SK-N-SH (cell line): ENCODE measurements at regions not wholly inside any gene's neighbourhood (a gene's known extent, or its start where the extent isn't known, plus 50 kb on each side); places are given as distances from the start of the nearest gene placed in this dataset.

Experiments
- CTCF ChIA-PET: fragments of 300-600, 350-600 bp; formaldehyde crosslinking; extraction: SDS; loops from one replicate; lab custom pipeline; 2021; lab: Yijun Ruan, JAX
- POLR2A ChIA-PET: fragments of 350-600 bp; sonication (Branson Sonifier 250); formaldehyde crosslinking; extraction: SDS; loops from one replicate; lab custom pipeline; 2020; ENCODE audit warnings: antibody characterized with exemption, inconsistent platforms; lab: Yijun Ruan, JAX
- DNase-seq: peaks from one replicate; pipeline ENCODE4 v3.0.0; 2012
- H2AFZ ChIP-seq: fragments of 200-600 bp; sonication (generic); 2 replicates; pipeline ENCODE4 v1.8.1; 2016; ENCODE audit warnings: antibody characterized with exemption, mild to moderate bottlenecking, low read depth
- H3F3A ChIP-seq: fragments of 200-600 bp; sonication (generic); replicated peaks from 2 replicates; pipeline ENCODE3; 2016; ENCODE audit warnings: antibody characterized with exemption, mild to moderate bottlenecking; ENCODE audit not compliant: insufficient read depth
- H3K27ac ChIP-seq, 2 experiments: fragments of 200-500 bp in 1 of 2; fragments of 200-600 bp in 1 of 2; sonication (Bioruptor generic) in 1 of 2; sonication (generic), shearing (Covaris generic) in 1 of 2; 2 replicates each; pipeline versions ENCODE4 v1.5.1 to v1.6.1; 2014 to 2016; ENCODE audit warnings: low read depth in 2 of 2, inconsistent platforms in 1 of 2, low read length in 1 of 2, mild to moderate bottlenecking in 1 of 2, mixed read lengths in 1 of 2
- H3K27me3 ChIP-seq: fragments of 200-600 bp; sonication (generic), shearing (Covaris generic); 2 replicates; pipeline ENCODE4 v1.6.1; 2016; ENCODE audit warnings: mixed run types; ENCODE audit not compliant: insufficient read depth
- H3K36me3 ChIP-seq, 2 experiments: fragments of 200-500 bp in 1 of 2; fragments of 200-600 bp in 1 of 2; sonication (Bioruptor generic) in 1 of 2; sonication (generic) in 1 of 2; replicated peaks in 1 of 2; 2 replicates each; pipeline versions ENCODE3 to v1.5.1; 2014 to 2016; ENCODE audit warnings: low read length in 1 of 2, mild to moderate bottlenecking in 1 of 2; ENCODE audit not compliant: insufficient read depth in 2 of 2, control insufficient read depth in 1 of 2
- H3K4me1 ChIP-seq, 2 experiments: fragments of 200-500 bp in 1 of 2; fragments of 200-600 bp in 1 of 2; sonication (Bioruptor generic) in 1 of 2; sonication (generic), shearing (Covaris generic) in 1 of 2; 2 replicates each; pipeline versions ENCODE4 v1.5.1 to v1.6.1; 2014 to 2016; ENCODE audit warnings: low read depth in 1 of 2, low read length in 1 of 2, mixed run types in 1 of 2; ENCODE audit not compliant: insufficient read depth in 2 of 2, control insufficient read depth in 1 of 2
- H3K4me2 ChIP-seq: fragments of 200-600 bp; sonication (generic), shearing (Covaris generic); 2 replicates; pipeline ENCODE4 v1.6.1; 2017; ENCODE audit warnings: mixed run types
- H3K4me3 ChIP-seq, 2 experiments: fragments of 200-500 bp in 1 of 2; fragments of 200-600 bp in 1 of 2; sonication (Bioruptor generic) in 1 of 2; sonication (generic), shearing (Covaris generic) in 1 of 2; 2 replicates each; pipeline versions ENCODE4 v1.5.1 to v1.8.1; 2014 to 2016; ENCODE audit warnings: low read depth in 2 of 2, inconsistent platforms in 1 of 2, low read length in 1 of 2, mild to moderate bottlenecking in 1 of 2, mixed read lengths in 1 of 2, moderate library complexity in 1 of 2
- H3K79me2 ChIP-seq: fragments of 200-600 bp; sonication (generic); 2 replicates; pipeline ENCODE4 v1.8.1; 2017; ENCODE audit warnings: mild to moderate bottlenecking; ENCODE audit not compliant: insufficient read depth
- H3K9ac ChIP-seq: fragments of 200-600 bp; sonication (generic); 2 replicates; pipeline ENCODE4 v1.6.1; 2017; ENCODE audit warnings: mixed run types
- H3K9me2 ChIP-seq: fragments of 200-600 bp; sonication (generic); 2 replicates; pipeline ENCODE4 v1.6.1; 2017; ENCODE audit warnings: mixed run types
- H3K9me3 ChIP-seq: fragments of 200-600 bp; sonication (generic); 2 replicates; pipeline ENCODE4 v1.6.1; 2017; ENCODE audit warnings: mixed run types, mild to moderate bottlenecking, moderate library complexity
- H4K20me1 ChIP-seq: fragments of 200-600 bp; sonication (generic); 2 replicates; pipeline ENCODE4 v1.6.1; 2017; ENCODE audit warnings: mild to moderate bottlenecking, mixed run types; ENCODE audit not compliant: insufficient read depth
- CTCF ChIP-seq: fragments of 200-600 bp; sonication (generic); IDR thresholded peaks from 2 replicates; pipeline ENCODE4 v1.6.1; 2017; ENCODE audit warnings: antibody characterized with exemption, mild to moderate bottlenecking, moderate library complexity
- GABPA ChIP-seq: IDR thresholded peaks from 2 replicates; pipeline ENCODE4 v1.4.0; 2012; ENCODE audit warnings: low read depth, mild to moderate bottlenecking
- MEF2A ChIP-seq: IDR thresholded peaks from 2 replicates; pipeline ENCODE4 v1.4.0; 2012; ENCODE audit warnings: low read depth, borderline replicate concordance
- POLR2AphosphoS5 ChIP-seq: IDR thresholded peaks from 2 replicates; pipeline ENCODE4 v1.6.1; 2012; ENCODE audit warnings: low read depth, low read length
- RAD21 ChIP-seq: IDR thresholded peaks from 2 replicates; pipeline ENCODE4 v1.6.1; 2012; ENCODE audit warnings: mild to moderate bottlenecking, low read length
- RFX5 ChIP-seq: IDR thresholded peaks from 2 replicates; pipeline ENCODE4 v1.6.1; 2012; ENCODE audit warnings: mild to moderate bottlenecking, improper control_type of control experiment, low read length
- RXRA ChIP-seq: IDR thresholded peaks from 2 replicates; pipeline ENCODE4 v1.4.0; 2012; ENCODE audit warnings: low read depth, mild to moderate bottlenecking, borderline replicate concordance
- SIN3A ChIP-seq: IDR thresholded peaks from 2 replicates; pipeline ENCODE4 v1.6.1; 2012; ENCODE audit warnings: low read depth, mild to moderate bottlenecking, low read length, moderate library complexity, borderline replicate concordance
- TCF12 ChIP-seq: IDR thresholded peaks from 2 replicates; pipeline ENCODE4 v1.4.0; 2012
- ZBTB33 ChIP-seq: IDR thresholded peaks from 2 replicates; pipeline ENCODE4 v1.4.0; 2012; ENCODE audit warnings: low read depth, borderline replicate concordance
- WGBS: methylation state at CpG from one replicate; pipeline ENCODE4 v1.1.6; 2017; ENCODE audit warnings: low lambda C conversion rate; 5-methylcytosine and 5-hydroxymethylcytosine counted together
- TF ChIP-seq, protein P1 (sequence below): IDR thresholded peaks from 2 replicates; pipeline ENCODE4 v1.6.1; 2012; ENCODE audit warnings: mild to moderate bottlenecking, low read depth, low read length, moderate library complexity

DNA sequence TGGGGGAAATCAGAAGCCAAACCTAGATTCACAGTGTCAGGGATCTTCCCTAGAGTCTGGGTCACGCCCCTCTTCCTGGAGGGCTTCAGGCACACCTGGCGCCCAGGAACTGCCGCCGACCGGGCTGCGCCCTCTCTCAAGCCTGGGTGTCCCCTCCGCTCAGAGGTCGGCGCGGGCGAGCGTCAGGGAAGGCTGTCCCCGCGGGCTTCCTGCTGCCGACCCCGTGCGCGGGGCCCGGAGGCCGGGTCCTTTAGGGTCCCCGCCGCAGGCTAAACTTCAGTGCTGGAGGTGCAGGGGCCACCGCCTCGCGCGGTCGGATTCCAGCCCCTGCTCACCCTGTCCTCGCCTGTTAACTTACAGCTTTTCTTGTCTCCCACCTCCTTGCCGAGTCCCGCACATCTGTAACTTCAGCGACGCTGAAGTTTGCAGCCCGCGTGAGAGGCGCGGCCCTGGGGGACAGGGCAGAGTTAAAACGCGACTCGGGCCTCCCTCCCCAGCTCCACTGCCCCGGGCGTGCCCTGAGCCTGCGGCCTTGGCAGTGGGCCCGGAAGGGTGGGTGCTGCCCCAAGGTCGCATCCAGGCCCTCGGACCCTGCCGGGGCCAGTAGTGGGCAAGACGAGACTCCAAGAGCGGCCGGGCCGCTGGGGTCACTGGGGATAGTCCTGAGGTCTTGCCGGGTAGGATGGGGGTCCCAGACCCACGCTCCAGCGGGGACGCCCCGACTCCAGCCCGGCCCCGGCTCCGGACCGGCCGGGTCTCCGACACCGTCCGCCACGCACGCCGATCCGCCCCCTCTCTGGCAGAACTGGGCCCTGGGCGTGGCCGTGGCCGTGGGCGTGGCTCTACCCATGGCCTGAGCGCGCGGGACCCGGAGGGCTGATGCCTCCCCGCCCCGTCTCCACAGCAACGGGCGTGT lies 95.6 kb upstream of the ZNF98 start:
- Histone ChIP-seq H4K20me1 (no peaks in the 10 kb centered on the region), H3K4me3 (no peak overlapping the region), H3K4me1 (no peaks in the 10 kb centered on the region), H3K36me3 (no peaks in the 10 kb centered on the region), H3K27me3 (no peaks in the 10 kb centered on the region), H3F3A (no peaks in the 10 kb centered on the region), H3K27ac (no peak overlapping the region), H3K9me3 (no peaks in the 10 kb centered on the region), H2AFZ (no peak overlapping the region), H3K79me2 (no peaks in the 10 kb centered on the region), H3K9me2 (no peaks in the 10 kb centered on the region), H3K4me2 (no peak overlapping the region), H3K9ac (no peak overlapping the region)
- DNase-seq: peak; percentile 12
- CTCF ChIA-PET: no interaction called here
- no peak for TF ChIP-seq ZBTB33
- TF ChIP-seq SIN3A: no peak
- no peak for TF ChIP-seq POLR2AphosphoS5
- TF ChIP-seq, protein P1, sequence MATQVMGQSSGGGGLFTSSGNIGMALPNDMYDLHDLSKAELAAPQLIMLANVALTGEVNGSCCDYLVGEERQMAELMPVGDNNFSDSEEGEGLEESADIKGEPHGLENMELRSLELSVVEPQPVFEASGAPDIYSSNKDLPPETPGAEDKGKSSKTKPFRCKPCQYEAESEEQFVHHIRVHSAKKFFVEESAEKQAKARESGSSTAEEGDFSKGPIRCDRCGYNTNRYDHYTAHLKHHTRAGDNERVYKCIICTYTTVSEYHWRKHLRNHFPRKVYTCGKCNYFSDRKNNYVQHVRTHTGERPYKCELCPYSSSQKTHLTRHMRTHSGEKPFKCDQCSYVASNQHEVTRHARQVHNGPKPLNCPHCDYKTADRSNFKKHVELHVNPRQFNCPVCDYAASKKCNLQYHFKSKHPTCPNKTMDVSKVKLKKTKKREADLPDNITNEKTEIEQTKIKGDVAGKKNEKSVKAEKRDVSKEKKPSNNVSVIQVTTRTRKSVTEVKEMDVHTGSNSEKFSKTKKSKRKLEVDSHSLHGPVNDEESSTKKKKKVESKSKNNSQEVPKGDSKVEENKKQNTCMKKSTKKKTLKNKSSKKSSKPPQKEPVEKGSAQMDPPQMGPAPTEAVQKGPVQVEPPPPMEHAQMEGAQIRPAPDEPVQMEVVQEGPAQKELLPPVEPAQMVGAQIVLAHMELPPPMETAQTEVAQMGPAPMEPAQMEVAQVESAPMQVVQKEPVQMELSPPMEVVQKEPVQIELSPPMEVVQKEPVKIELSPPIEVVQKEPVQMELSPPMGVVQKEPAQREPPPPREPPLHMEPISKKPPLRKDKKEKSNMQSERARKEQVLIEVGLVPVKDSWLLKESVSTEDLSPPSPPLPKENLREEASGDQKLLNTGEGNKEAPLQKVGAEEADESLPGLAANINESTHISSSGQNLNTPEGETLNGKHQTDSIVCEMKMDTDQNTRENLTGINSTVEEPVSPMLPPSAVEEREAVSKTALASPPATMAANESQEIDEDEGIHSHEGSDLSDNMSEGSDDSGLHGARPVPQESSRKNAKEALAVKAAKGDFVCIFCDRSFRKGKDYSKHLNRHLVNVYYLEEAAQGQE: no peak
- TF ChIP-seq CTCF: no peak
- no peak for TF ChIP-seq RXRA
- no peak for TF ChIP-seq RFX5
- TF ChIP-seq TCF12: no peak
- no peak for TF ChIP-seq MEF2A
- no peak for TF ChIP-seq RAD21
- no peak for TF ChIP-seq GABPA
- POLR2A ChIA-PET: no interaction called here
- WGBS: 35% methylated on average over 21 of the region's 79 CpGs
